Activated T-cell treated with anti-CD3 and anti-CD28 coated beads, Interleukin-2, amount 50 U/mL, for 72 hours (primary cell): ENCODE measurements at regions not wholly inside any gene's neighbourhood (a gene's known extent, or its start where the extent isn't known, plus 50 kb on each side); places are given as distances from the start of the nearest gene placed in this dataset.

Source experiments
- ATAC-seq, 2 donors: fragments of 150-1000 bp; cut with Tn5 transposase; replicated peaks in 1 of 2; 2 replicates each; pipeline ENCODE4 v1.10.0; 2021; ENCODE audit warnings: moderate library complexity in 2 of 2, mild to moderate bottlenecking in 1 of 2
- DNase-seq, 2 donors: peaks; one replicate each; pipeline ENCODE4 v3.0.0; 2021 to 2022; ENCODE audit warnings: mixed read lengths in 1 of 2
- H3K27ac Mint-ChIP-seq: one replicate; pipeline ENCODE4 v1.8.0; 2022; ENCODE audit warnings: mild to moderate bottlenecking, moderate library complexity, mixed read lengths
- H3K27me3 Mint-ChIP-seq: one replicate; pipeline ENCODE4 v1.8.0; 2022; ENCODE audit warnings: low read depth, mixed read lengths
- H3K36me3 Mint-ChIP-seq, 2 donors: one replicate each; pipeline ENCODE4 v1.8.0; 2022; ENCODE audit warnings: mixed read lengths in 2 of 2, mild to moderate bottlenecking in 1 of 2; ENCODE audit not compliant: insufficient read depth in 2 of 2
- H3K4me1 Mint-ChIP-seq: one replicate; pipeline ENCODE4 v1.8.0; 2022; ENCODE audit warnings: low read depth, mixed read lengths
- H3K4me3 Mint-ChIP-seq, 2 donors: one replicate each; pipeline ENCODE4 v1.8.0; 2022; ENCODE audit warnings: mild to moderate bottlenecking in 2 of 2, mixed read lengths in 2 of 2, moderate library complexity in 2 of 2
- H3K9me3 Mint-ChIP-seq, 2 donors: one replicate each; pipeline ENCODE4 v1.8.0; 2022; ENCODE audit warnings: mixed read lengths in 2 of 2

GRCh38 chr13:105979131-105980011 is 556.1 kb downstream of the EFNB2 start:
- Mint-ChIP-seq H3K36me3 (no peaks in the 10 kb centered on the region), H3K27me3 (no peaks in the 10 kb centered on the region), H3K4me3 (no peak overlapping the region), H3K27ac (no peak overlapping the region), H3K9me3 (peaks cover 0 to 2% of the 10 kb centered on the region in 2 donors), H3K4me1 (no peaks in the 10 kb centered on the region)
- DNase-seq = no peak
- no peak for ATAC-seq

- H3K4me1 Mint-ChIP-seq = no peaks in the 10 kb centered on the region
- peaks cover 0 to 2% of the 10 kb centered on the region in 2 donors for H3K9me3 Mint-ChIP-seq
- ATAC-seq (no peak), DNase-seq (no peak)
- H3K36me3 Mint-ChIP-seq = no peaks in the 10 kb centered on the region
- no peak overlapping the region for H3K27ac Mint-ChIP-seq
- H3K27me3 Mint-ChIP-seq = peaks cover 6% of the 10 kb centered on the region
- no peak overlapping the region for H3K4me3 Mint-ChIP-seq
These were observed 561.1 kb downstream of the EFNB2 start for GRCh38 chr13:105974380-105974779.

GRCh38 chr13:105972811-105973590 is 562.5 kb downstream of the EFNB2 start:
- no peak overlapping the region for H3K4me3 Mint-ChIP-seq
- H3K9me3 Mint-ChIP-seq = peaks cover 0 to 2% of the 10 kb centered on the region in 2 donors
- peaks cover 6% of the 10 kb centered on the region for H3K27me3 Mint-ChIP-seq
- H3K4me1 Mint-ChIP-seq = no peaks in the 10 kb centered on the region
- ATAC-seq (no peak), DNase-seq (no peak)
- no peaks in the 10 kb centered on the region for H3K36me3 Mint-ChIP-seq
- H3K27ac Mint-ChIP-seq = no peak overlapping the region

- H3K27me3 Mint-ChIP-seq = peaks cover 6% of the 10 kb centered on the region
- no peak overlapping the region for H3K4me3 Mint-ChIP-seq
- H3K27ac Mint-ChIP-seq = no peak overlapping the region
- no peaks in the 10 kb centered on the region for H3K4me1 Mint-ChIP-seq
- no peaks in the 10 kb centered on the region for H3K36me3 Mint-ChIP-seq
- H3K9me3 Mint-ChIP-seq = peaks cover 0 to 2% of the 10 kb centered on the region in 2 donors
- DNase-seq (no peak), ATAC-seq (no peak)
These were observed 563.1 kb downstream of the EFNB2 start for GRCh38 chr13:105972306-105972721.

- no peak overlapping the region for H3K4me3 Mint-ChIP-seq
- ATAC-seq (no peak), DNase-seq (no peak)
- peaks cover 6% of the 10 kb centered on the region for H3K27me3 Mint-ChIP-seq
- peaks cover 0 to 2% of the 10 kb centered on the region in 2 donors for H3K9me3 Mint-ChIP-seq
- H3K27ac Mint-ChIP-seq = no peak overlapping the region
- H3K4me1 Mint-ChIP-seq = no peaks in the 10 kb centered on the region
- no peaks in the 10 kb centered on the region for H3K36me3 Mint-ChIP-seq
These were observed 563.7 kb downstream of the EFNB2 start for GRCh38 chr13:105971738-105972137.

GRCh38 chr13:105971312-105971711 is 564.1 kb downstream of the EFNB2 start:
- ATAC-seq = no peak
- H3K9me3 Mint-ChIP-seq = peaks cover 0 to 2% of the 10 kb centered on the region in 2 donors

GRCh38 chr13:105969761-105970160 is 565.7 kb downstream of the EFNB2 start:
- DNase-seq (no peak), ATAC-seq (no peak)
- Mint-ChIP-seq H3K4me1 (no peaks in the 10 kb centered on the region), H3K9me3 (no peaks in the 10 kb centered on the region), H3K27ac (no peak overlapping the region), H3K27me3 (peaks cover 6% of the 10 kb centered on the region), H3K4me3 (no peak overlapping the region), H3K36me3 (no peaks in the 10 kb centered on the region)

More at GRCh38 chr13:105971312-105971711, 564.1 kb downstream of the EFNB2 start:
- H3K36me3 Mint-ChIP-seq = no peaks in the 10 kb centered on the region
- DNase-seq = no peak
- peaks cover 6% of the 10 kb centered on the region for H3K27me3 Mint-ChIP-seq
- H3K4me1 Mint-ChIP-seq = no peaks in the 10 kb centered on the region
- no peak overlapping the region for H3K4me3 Mint-ChIP-seq
- no peak overlapping the region for H3K27ac Mint-ChIP-seq

GRCh38 chr13:105965910-105966309 is 569.6 kb downstream of the EFNB2 start:
- Mint-ChIP-seq H3K4me1 (no peaks in the 10 kb centered on the region), H3K4me3 (no peak overlapping the region), H3K27me3 (peaks cover 6% of the 10 kb centered on the region), H3K36me3 (no peaks in the 10 kb centered on the region), H3K27ac (no peak overlapping the region), H3K9me3 (no peaks in the 10 kb centered on the region)
- no peak for DNase-seq
- ATAC-seq = no peak

GRCh38 chr13:105962080-105962479 is 573.4 kb downstream of the EFNB2 start:
- no peak overlapping the region for H3K27ac Mint-ChIP-seq
- no peaks in the 10 kb centered on the region for H3K4me1 Mint-ChIP-seq
- ATAC-seq (no peak), DNase-seq (no peak)
- H3K4me3 Mint-ChIP-seq = no peak overlapping the region
- H3K9me3 Mint-ChIP-seq = no peaks in the 10 kb centered on the region
- no peaks in the 10 kb centered on the region for H3K27me3 Mint-ChIP-seq
- H3K36me3 Mint-ChIP-seq = no peaks in the 10 kb centered on the region

- Mint-ChIP-seq H3K27ac (no peak overlapping the region), H3K4me3 (no peak overlapping the region), H3K27me3 (no peaks in the 10 kb centered on the region), H3K36me3 (no peaks in the 10 kb centered on the region), H3K4me1 (no peaks in the 10 kb centered on the region), H3K9me3 (no peaks in the 10 kb centered on the region)
- ATAC-seq (no peak), DNase-seq (no peak)
These were observed 574.0 kb downstream of the EFNB2 start for GRCh38 chr13:105961438-105961837.

- H3K27ac Mint-ChIP-seq = no peak overlapping the region
- H3K36me3 Mint-ChIP-seq = no peaks in the 10 kb centered on the region
- no peaks in the 10 kb centered on the region for H3K27me3 Mint-ChIP-seq
- H3K4me3 Mint-ChIP-seq = no peak overlapping the region
- no peak for DNase-seq
- H3K9me3 Mint-ChIP-seq = no peaks in the 10 kb centered on the region
- H3K4me1 Mint-ChIP-seq = no peaks in the 10 kb centered on the region
- no peak for ATAC-seq
These were observed 575.1 kb downstream of the EFNB2 start for GRCh38 chr13:105960326-105960725.

GRCh38 chr13:105959876-105960275 is 575.6 kb downstream of the EFNB2 start:
- H3K36me3 Mint-ChIP-seq = no peaks in the 10 kb centered on the region
- DNase-seq (no peak), ATAC-seq (no peak)
- no peak overlapping the region for H3K4me3 Mint-ChIP-seq
- no peaks in the 10 kb centered on the region for H3K4me1 Mint-ChIP-seq
- H3K9me3 Mint-ChIP-seq = no peaks in the 10 kb centered on the region
- no peak overlapping the region for H3K27ac Mint-ChIP-seq
- no peaks in the 10 kb centered on the region for H3K27me3 Mint-ChIP-seq

GRCh38 chr13:105957769-105958438 is 577.6 kb downstream of the EFNB2 start:
- no peaks in the 10 kb centered on the region for H3K36me3 Mint-ChIP-seq
- DNase-seq = no peak
- no peaks in the 10 kb centered on the region for H3K4me1 Mint-ChIP-seq
- H3K4me3 Mint-ChIP-seq = no peak overlapping the region
- no peaks in the 10 kb centered on the region for H3K27me3 Mint-ChIP-seq
- H3K9me3 Mint-ChIP-seq = no peaks in the 10 kb centered on the region
- H3K27ac Mint-ChIP-seq = no peak overlapping the region
- no peak for ATAC-seq
